Activated CD4-positive, CD25-positive, alpha-beta regulatory T cell treated with anti-CD3 and anti-CD28 coated beads, Interleukin-2, amount 50 U/mL, for 24 hours (primary cell): ENCODE measurements at regions not wholly inside any gene's neighbourhood (a gene's known extent, or its start where the extent isn't known, plus 50 kb on each side); places are given as distances from the start of the nearest gene placed in this dataset.
"Not testable (repeated sequence)": the region's sequence is repeated elsewhere in the genome, so short reads cannot be mapped to it uniquely, and the experiment has no call there.

Experiments
- ATAC-seq, 2 donors: fragments of 150-1000 bp; cut with Tn5 transposase; one replicate each; pipeline ENCODE4 v1.10.0; 2021; ENCODE audit warnings: mild to moderate bottlenecking in 1 of 2, moderate library complexity in 1 of 2

DNA sequence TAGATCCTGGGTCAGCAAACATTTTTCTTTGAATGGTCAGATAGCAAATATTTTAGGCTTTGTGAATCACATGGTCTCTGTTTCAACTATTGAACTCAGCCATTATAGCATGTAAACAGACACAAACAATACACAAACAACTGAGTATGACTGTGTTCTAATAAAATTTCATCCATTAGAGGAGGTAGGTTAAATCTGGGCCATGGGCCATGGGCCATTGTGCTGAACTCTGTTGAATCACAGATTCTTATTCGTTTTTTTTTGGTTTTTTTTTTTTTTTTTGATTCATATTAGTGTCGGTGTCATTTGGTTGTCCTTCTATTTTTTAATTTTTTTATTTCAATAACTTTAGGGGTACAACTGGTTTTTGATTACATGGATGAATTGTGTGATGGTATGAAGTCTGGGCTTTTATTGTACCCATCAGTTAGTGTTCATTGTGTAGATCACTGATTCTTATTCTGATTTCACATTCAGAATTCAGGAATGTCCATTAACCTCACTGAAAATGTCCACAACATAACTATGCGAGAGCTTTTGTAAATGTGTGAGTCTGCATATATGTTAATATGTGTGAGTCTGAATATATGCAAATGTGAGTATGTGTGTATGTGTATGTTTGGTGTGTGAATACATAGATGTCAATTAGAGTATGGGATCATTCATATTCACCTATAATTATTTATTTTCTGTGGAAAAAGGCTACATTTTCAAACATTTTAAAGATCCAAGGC lies 443.7 kb upstream of the GRM3 start:
- no peak for ATAC-seq

DNA sequence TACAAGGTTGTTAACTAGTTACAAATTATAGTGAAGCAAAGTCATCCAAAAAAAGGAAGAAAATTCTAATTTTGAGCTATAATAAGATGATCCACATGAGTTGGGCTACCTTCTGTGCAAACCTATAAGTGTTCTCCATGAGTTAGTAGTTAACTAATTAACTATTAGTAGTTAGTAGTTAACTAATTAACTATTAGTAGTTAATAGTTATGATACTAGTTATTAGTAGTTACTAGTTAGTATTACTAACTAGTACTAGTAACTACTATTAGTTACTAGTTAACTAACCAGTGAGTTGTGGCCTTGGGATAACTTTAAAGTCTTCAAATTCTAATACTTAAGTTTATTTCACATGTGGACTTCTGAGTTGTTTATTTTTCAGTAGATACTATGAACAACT lies 453.4 kb upstream of the GRM3 start:
- no peak for ATAC-seq

GRCh38 chr7:86181474-86181873 lies 462.2 kb upstream of the GRM3 start:
- ATAC-seq, result no peak

DNA sequence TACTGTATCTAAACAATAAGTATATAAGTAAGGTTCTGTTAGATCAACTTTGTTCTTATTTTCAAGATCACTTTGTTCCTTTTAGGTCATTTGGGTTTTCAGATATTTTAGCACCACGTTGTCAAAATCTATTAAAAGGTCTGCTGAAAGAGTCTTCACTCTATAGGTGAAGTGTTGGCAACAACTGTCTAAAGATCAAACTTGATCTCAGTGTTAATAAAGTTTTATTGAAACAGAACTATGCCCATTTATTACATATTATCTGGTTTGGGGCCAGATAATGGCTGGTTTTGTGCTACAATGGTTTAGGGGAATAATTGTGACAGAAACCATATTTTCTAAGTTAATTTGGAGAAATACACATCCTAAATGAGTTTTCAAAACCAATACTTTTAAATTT lies 478.9 kb upstream of the GRM3 start:
- ATAC-seq, result no peak

GRCh38 chr7:86158111-86158510 lies 485.6 kb upstream of the GRM3 start:
- no peak for ATAC-seq

- no peak for ATAC-seq
These were observed 488.1 kb upstream of the GRM3 start for GRCh38 chr7:86155623-86156022.

DNA sequence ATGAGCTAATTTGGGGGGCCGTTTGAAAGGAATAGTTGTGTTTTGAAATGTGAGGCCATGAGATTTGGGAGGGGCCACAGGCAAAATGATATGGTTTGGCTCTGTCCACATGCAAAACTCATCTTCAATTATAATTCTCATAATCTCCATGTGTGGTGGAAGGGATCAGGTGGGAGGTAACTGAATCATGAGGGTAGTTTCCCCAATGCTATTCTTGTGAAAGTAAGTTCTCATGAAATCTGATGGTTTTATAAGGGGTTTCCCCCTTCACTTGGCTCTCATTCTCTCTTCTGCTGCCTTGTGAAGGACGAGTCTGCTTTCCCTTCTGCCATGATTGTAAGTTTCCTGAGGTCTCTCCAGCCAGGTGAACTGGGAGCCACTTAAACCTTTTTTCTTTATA lies 490.8 kb upstream of the GRM3 start:
- ATAC-seq, result no peak

- no peak for ATAC-seq
These were observed 494.6 kb upstream of the GRM3 start for GRCh38 chr7:86149024-86149665.

- ATAC-seq, result no peak
These were observed 495.2 kb upstream of the GRM3 start for GRCh38 chr7:86148501-86148900.

GRCh38 chr7:86137343-86137742 lies 506.4 kb upstream of the GRM3 start:
- no peak for ATAC-seq

DNA sequence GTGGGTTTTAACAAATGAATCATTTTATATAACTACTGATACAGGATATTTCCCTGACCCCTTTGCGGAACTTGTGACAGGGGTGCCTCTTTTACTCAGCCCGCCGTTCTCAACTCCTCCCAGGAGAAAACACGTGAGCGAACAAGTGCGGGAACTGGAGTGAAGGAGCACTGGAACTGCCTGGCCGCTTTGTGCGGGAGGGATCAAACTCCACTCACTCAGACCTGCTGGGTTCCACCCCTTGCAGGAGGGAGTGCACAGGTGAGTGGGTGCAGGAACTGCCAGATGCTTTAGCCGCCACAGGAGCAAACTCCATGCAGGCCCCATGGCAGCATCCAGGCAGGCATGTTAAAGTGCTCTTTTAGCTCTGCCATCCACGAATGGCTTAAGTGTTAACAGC lies 513.4 kb upstream of the GRM3 start:
- ATAC-seq, result no peak

- no peak for ATAC-seq
These were observed 520.2 kb upstream of the GRM3 start for GRCh38 chr7:86123476-86123875.

DNA sequence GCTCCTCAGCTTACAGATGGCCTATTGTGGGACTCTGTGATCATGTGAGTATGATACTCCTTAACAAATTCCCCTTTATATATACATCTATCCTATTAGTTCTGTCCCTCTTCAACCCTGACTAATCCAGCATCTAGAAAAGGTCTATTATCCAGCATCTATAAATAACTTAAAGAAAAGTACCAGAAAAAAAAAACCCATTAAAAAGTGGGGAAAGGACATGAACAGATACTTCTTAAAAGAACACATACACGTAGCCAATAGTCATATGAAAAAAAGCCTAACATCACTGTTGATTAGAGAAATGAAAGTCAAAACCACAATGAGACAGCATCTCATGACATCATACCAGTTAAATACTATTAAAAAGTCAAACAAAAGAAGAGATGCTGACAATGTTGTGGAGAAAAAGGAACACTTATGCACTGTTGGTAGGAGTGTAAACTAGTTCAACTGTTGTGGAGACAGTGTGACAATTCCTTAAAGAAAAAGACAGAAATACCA lies 549.5 kb upstream of the GRM3 start:
- no peak for ATAC-seq

GRCh38 chr7:86091369-86091768 lies 552.3 kb upstream of the GRM3 start:
- no peak for ATAC-seq

DNA sequence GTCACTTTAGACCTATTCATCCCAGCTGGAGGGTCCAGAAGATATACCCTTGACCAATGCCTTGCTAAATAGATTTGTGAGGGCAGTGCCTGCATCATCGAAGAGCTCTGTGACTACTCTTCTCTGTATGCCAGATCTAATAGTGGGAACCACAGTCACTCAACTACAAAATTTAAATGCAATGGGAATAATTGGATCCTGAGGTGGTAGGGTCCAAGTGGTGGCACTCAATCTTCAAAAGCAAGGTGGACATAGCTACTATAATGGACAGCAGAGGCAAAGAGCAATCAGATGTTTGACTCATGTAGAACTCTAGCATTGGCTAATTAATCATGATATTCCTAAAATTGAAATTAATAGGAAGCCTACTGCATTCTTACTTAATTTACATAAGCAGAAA lies 554.3 kb upstream of the GRM3 start:
- ATAC-seq, result no peak

DNA sequence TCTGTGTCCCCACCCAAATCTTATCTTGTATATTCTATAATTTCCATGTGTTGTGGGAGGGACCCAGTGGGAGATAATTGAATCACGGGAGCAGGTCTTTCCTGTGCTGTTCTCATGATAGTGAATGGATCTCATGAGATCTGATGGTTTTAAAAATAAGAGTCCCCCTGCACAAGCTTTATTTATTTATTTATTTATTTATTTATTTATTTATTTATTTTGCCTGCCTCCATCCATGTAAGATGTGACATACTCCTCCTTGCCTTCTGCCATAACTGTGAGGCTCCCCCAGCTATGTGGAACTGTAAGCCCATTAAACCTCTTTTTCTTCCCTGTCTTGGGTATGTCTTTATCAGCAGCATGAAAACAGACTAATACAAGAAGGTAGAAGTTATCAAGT lies 579.1 kb upstream of the GRM3 start:
- not testable (repeated sequence) for ATAC-seq

- ATAC-seq, result no peak
These were observed 585.1 kb upstream of the GRM3 start for GRCh38 chr7:86058649-86059048.

DNA sequence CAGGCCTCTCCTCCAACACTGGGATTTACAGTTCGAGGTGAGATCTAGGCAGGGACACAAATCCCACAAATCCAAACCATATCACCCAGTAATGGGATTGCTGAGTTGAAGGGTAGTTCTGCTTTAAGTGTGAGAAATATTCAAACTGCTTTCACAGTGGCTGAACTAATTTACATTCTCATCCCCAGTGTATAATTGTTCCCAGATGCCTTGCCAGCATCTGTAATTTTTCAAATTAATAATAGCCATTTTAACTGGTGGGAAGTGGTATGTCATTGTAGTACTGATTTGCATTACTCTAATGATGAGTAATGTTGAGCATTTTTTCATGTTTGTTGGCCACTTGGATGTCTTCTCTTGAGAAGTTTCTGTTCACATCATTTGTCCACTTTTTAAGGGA lies 592.8 kb upstream of the GRM3 start:
- no peak for ATAC-seq

GRCh38 chr7:86049910-86050309 lies 593.8 kb upstream of the GRM3 start:
- no peak for ATAC-seq

- ATAC-seq, result not testable (repeated sequence)
These were observed 598.5 kb upstream of the GRM3 start for GRCh38 chr7:86045197-86045596.

DNA sequence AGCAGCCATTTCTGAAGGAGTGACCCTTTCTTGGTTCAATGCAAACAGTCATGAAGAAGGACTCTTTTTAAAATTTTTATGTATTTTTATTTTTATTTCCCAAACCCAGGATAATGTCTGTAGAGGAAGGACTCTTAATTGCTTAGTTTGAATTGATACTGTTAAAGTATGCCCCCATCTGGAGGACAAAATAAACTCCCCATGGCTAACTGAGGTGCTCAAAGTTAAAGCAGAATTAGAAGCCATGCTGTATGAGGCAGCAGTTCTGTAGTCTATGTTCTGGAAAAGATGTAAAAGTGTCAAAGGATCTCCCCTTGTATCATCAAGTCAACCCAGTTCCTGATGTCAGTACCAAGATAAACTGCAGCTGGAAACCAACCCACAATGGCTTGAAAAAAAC lies 617.9 kb upstream of the GRM3 start:
- no peak for ATAC-seq

DNA sequence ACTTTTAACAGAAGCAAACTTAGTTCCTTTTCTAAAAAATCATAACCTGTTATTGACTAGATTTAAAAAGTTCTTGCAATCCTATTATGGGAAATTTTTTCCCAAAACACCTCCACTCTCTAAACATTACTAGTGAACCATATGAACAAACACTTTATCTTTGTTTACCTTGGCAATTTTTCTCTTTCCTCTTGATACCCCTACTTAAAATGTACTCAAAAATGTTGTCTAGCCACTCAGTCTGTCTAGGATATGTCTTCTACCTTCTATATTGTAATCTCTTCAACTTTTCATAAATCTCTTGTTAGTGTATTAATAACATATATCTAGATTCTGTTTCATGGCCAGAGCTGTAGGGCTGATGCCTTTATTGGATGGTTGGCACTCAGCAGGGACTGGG lies 630.0 kb upstream of the GRM3 start:
- ATAC-seq, result no peak

DNA sequence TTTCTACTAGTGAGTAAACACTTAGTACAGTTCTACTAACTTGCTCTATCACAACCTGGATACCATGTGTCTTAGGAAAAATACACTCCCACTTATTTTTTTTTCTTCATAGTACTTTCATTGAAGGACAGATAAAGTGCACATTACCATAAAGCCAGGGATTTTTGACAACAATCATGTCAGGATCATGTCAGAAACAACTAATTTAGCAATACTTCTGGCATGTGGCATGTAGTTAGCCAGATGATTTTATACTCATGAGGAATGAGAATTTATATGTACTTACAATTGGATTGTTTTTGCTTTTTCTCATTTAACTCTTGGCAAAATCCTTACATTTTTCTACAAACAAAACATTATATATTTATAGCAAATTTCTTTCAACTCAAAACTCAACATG lies 630.7 kb upstream of the GRM3 start:
- no peak for ATAC-seq

GRCh38 chr7:86008898-86009297 lies 634.8 kb upstream of the GRM3 start:
- no peak for ATAC-seq

GRCh38 chr7:86006909-86007308 lies 636.8 kb upstream of the GRM3 start:
- ATAC-seq, result no peak
